Upper lobe of right lung (tissue), 1 donor: ENCODE measurements at regions not wholly inside any gene's neighbourhood (a gene's known extent, or its start where the extent isn't known, plus 50 kb on each side); places are given as distances from the start of the nearest gene placed in this dataset.

Experiments
- ATAC-seq: fragments of 200-7000 bp; cut with Tn5 transposase; one replicate; pipeline ENCODE4 v1.9.1; 2020; ENCODE audit warnings: mild to moderate bottlenecking, moderate library complexity
- DNase-seq: peaks from one replicate; pipeline ENCODE4 v3.0.0-alpha.2; 2020
- H3K27ac ChIP-seq: fragments of 200-600 bp; one replicate; pipeline ENCODE4 v1.8.0; 2022
- H3K27me3 ChIP-seq: fragments of 200-600 bp; one replicate; pipeline ENCODE4 v1.8.0; 2022; ENCODE audit warnings: mild to moderate bottlenecking
- H3K36me3 ChIP-seq: fragments of 200-600 bp; one replicate; pipeline ENCODE4 v1.8.0; 2022
- H3K4me1 ChIP-seq: fragments of 200-600 bp; one replicate; pipeline ENCODE4 v1.8.0; 2022
- H3K4me3 ChIP-seq: fragments of 200-600 bp; one replicate; pipeline ENCODE4 v1.8.0; 2022; ENCODE audit warnings: mild to moderate bottlenecking
- H3K9me3 ChIP-seq: fragments of 200-600 bp; one replicate; pipeline ENCODE4 v1.8.0; 2022
- CTCF ChIP-seq: fragments of 200-600 bp; IDR thresholded peaks from one replicate; pipeline ENCODE4 v1.8.0; 2022; ENCODE audit warnings: antibody characterized with exemption
- intact Hi-C: fragments of 100-400 bp; cut with DNase I; formaldehyde crosslinking; loops from one replicate; pipeline ENCODE4 v1.11.0; 2022
- donor health status: DM: no; HTN: yes; CAD: no; lungs with severe emphysema.

- DNase-seq (no peak), ATAC-seq (no peak)
- no peaks in the 10 kb centered on the region for H3K9me3 ChIP-seq
- H3K36me3 ChIP-seq: no peaks in the 10 kb centered on the region
- no peak overlapping the region for H3K4me3 ChIP-seq
- no peaks in the 10 kb centered on the region for H3K4me1 ChIP-seq
- no peak overlapping the region for H3K27ac ChIP-seq
- intact Hi-C loops: no loop called here
- H3K27me3 ChIP-seq: no peaks in the 10 kb centered on the region
- no peak for TF ChIP-seq CTCF
Observed at GRCh38 chr12:60335745-60336144, 739.9 kb downstream of the SLC16A7 start.

- DNase-seq: no peak
- H3K27me3 ChIP-seq: no peaks in the 10 kb centered on the region
- TF ChIP-seq CTCF: no peak
- no peaks in the 10 kb centered on the region for H3K9me3 ChIP-seq
- ATAC-seq: no peak
- no peak overlapping the region for H3K27ac ChIP-seq
- no peak overlapping the region for H3K4me3 ChIP-seq
- intact Hi-C loops: no loop called here
- H3K4me1 ChIP-seq: no peaks in the 10 kb centered on the region
- H3K36me3 ChIP-seq: no peaks in the 10 kb centered on the region
Observed at GRCh38 chr12:60337839-60338549, 742.2 kb downstream of the SLC16A7 start.

- Histone ChIP-seq H3K4me3 (no peak overlapping the region), H3K9me3 (no peaks in the 10 kb centered on the region), H3K27me3 (no peaks in the 10 kb centered on the region), H3K4me1 (no peaks in the 10 kb centered on the region), H3K36me3 (no peaks in the 10 kb centered on the region), H3K27ac (no peak overlapping the region)
- DNase-seq (no peak), ATAC-seq (no peak)
- intact Hi-C loops: no loop called here
- TF ChIP-seq CTCF: no peak
Observed at GRCh38 chr12:60345442-60345841, 749.6 kb downstream of the SLC16A7 start.

GRCh38 chr12:60349232-60349978, 753.6 kb downstream of the SLC16A7 start:
- Histone ChIP-seq H3K4me1 (no peaks in the 10 kb centered on the region), H3K27me3 (no peaks in the 10 kb centered on the region), H3K9me3 (no peaks in the 10 kb centered on the region), H3K4me3 (no peak overlapping the region), H3K36me3 (no peaks in the 10 kb centered on the region), H3K27ac (no peak overlapping the region)
- no peak for ATAC-seq
- DNase-seq: no peak
- TF ChIP-seq CTCF: no peak
- intact Hi-C loops: no loop called here

GRCh38 chr12:60387356-60387755, 791.5 kb downstream of the SLC16A7 start:
- Histone ChIP-seq H3K27me3 (no peaks in the 10 kb centered on the region), H3K9me3 (no peaks in the 10 kb centered on the region), H3K27ac (no peak overlapping the region), H3K4me1 (no peaks in the 10 kb centered on the region), H3K36me3 (no peaks in the 10 kb centered on the region), H3K4me3 (no peak overlapping the region)
- no peak for DNase-seq
- intact Hi-C loops: no loop called here
- no peak for TF ChIP-seq CTCF
- no peak for ATAC-seq
